ENCODE measurements at regions not wholly inside any gene's neighbourhood (a gene's known extent, or its start where the extent isn't known, plus 50 kb on each side); places are given as distances from the start of the nearest gene placed in this dataset.

- no peak for DNase-seq (ENCODE audit: low read depth)
- H3K4me3 ChIP-seq (ENCODE audit: low read depth, low read length): no peak overlapping the region
- no peak for TF ChIP-seq CTCF (IDR thresholded peaks at IDR 0.05; ENCODE audit: insufficient read depth, low read depth, low read length)
These were observed 56.6 kb upstream of the SCOC start for GRCh38 chr4:140316799-140317198.

- no peak overlapping the region for H3K4me3 ChIP-seq (ENCODE audit: low read depth, low read length)
- DNase-seq (ENCODE audit: low read depth): no peak
- no peak for TF ChIP-seq CTCF (IDR thresholded peaks at IDR 0.05; ENCODE audit: insufficient read depth, low read depth, low read length)
These were observed 57.5 kb upstream of the SCOC start for GRCh38 chr4:140315970-140316369.

- no peak overlapping the region for H3K4me3 ChIP-seq (ENCODE audit: low read depth, low read length)
- DNase-seq (ENCODE audit: low read depth): no peak
- TF ChIP-seq CTCF (IDR thresholded peaks at IDR 0.05; ENCODE audit: insufficient read depth, low read depth, low read length): no peak
These were observed 58.0 kb upstream of the SCOC start for GRCh38 chr4:140315438-140315837.

- DNase-seq (ENCODE audit: low read depth): no peak
- TF ChIP-seq CTCF (IDR thresholded peaks at IDR 0.05; ENCODE audit: insufficient read depth, low read depth, low read length): no peak
- no peak overlapping the region for H3K4me3 ChIP-seq (ENCODE audit: low read depth, low read length)
These were observed 58.4 kb upstream of the SCOC start for GRCh38 chr4:140315019-140315418.

- H3K4me3 ChIP-seq (ENCODE audit: low read depth, low read length): no peak overlapping the region
- TF ChIP-seq CTCF (IDR thresholded peaks at IDR 0.05; ENCODE audit: insufficient read depth, low read depth, low read length): no peak
- no peak for DNase-seq (ENCODE audit: low read depth)
These were observed 61.3 kb upstream of the SCOC start for GRCh38 chr4:140312100-140312499.

- no peak overlapping the region for H3K4me3 ChIP-seq (ENCODE audit: low read depth, low read length)
- no peak for DNase-seq (ENCODE audit: low read depth)
- TF ChIP-seq CTCF (IDR thresholded peaks at IDR 0.05; ENCODE audit: insufficient read depth, low read depth, low read length): no peak
These were observed 62.1 kb upstream of the SCOC start for GRCh38 chr4:140311257-140311835.
